Uterus (tissue), 2 donors: ENCODE measurements at regions not wholly inside any gene's neighbourhood (a gene's known extent, or its start where the extent isn't known, plus 50 kb on each side); places are given as distances from the start of the nearest gene placed in this dataset.

Experiments used
- POLR2A ChIP-seq, 2 donors: fragments of 450-650 bp; IDR thresholded peaks; one replicate each; pipeline ENCODE4 v1.6.1; 2016; ENCODE audit warnings: antibody characterized with exemption in 2 of 2, mild to moderate bottlenecking in 1 of 2, moderate library complexity in 1 of 2
- TF ChIP-seq, protein P1 (sequence below), 4 experiments: fragments of 200-600 bp in 2 of 4; fragments of 450-650 bp in 2 of 4; sonication (generic) in 2 of 4; IDR thresholded peaks; one replicate each; pipeline ENCODE4 v1.5.1; 2016 to 2019; ENCODE audit warnings: antibody characterized with exemption in 4 of 4, mild to moderate bottlenecking in 2 of 4, moderate library complexity in 1 of 4

DNA sequence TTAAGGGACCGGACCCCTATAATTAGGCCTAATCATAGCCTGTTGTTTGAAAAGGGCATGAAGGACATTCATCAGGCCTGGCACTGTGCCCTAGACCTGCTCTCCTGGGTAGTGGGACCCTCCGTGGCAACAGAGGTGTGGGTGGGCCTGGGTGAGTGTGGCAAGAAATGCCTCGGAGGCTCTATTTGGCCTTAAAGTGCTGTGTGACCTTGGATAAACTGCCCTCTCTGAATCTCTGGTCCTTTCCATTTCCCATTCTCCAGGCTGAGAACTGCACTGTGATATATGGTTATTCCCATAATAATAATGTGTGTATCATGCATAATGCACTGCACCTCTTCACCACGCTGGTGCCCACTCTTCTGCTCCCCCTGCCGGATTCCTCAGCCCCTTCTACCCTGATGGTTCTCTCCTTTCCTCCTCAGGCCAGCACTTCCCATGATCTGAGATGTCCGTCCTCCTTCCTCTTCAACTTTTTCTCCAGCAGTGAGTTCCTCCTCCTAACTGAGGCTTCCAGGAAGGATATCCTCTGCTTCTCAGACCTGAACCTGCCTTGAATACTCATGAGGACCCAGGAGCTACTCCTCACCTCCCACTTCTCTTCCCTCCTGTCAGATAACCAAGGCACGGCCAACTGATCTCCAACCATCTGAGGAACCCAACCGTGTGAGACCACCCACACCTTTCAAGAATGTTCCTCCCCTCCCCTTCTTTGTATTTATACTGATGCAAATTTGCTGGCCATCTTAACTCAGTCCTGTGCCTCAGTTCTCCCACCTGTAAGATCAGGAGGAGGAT lies 111.0 kb upstream of the PZP start:
- TF ChIP-seq, protein P1, sequence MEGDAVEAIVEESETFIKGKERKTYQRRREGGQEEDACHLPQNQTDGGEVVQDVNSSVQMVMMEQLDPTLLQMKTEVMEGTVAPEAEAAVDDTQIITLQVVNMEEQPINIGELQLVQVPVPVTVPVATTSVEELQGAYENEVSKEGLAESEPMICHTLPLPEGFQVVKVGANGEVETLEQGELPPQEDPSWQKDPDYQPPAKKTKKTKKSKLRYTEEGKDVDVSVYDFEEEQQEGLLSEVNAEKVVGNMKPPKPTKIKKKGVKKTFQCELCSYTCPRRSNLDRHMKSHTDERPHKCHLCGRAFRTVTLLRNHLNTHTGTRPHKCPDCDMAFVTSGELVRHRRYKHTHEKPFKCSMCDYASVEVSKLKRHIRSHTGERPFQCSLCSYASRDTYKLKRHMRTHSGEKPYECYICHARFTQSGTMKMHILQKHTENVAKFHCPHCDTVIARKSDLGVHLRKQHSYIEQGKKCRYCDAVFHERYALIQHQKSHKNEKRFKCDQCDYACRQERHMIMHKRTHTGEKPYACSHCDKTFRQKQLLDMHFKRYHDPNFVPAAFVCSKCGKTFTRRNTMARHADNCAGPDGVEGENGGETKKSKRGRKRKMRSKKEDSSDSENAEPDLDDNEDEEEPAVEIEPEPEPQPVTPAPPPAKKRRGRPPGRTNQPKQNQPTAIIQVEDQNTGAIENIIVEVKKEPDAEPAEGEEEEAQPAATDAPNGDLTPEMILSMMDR (IDR thresholded peaks at IDR 0.05), result no peak
- TF ChIP-seq POLR2A (IDR thresholded peaks at IDR 0.05), result no peak
